A673 (cell line): ENCODE measurements at regions not wholly inside any gene's neighbourhood (a gene's known extent, or its start where the extent isn't known, plus 50 kb on each side); places are given as distances from the start of the nearest gene placed in this dataset.

Experiments used
- EZH2 ChIP-seq: fragments of 200-600 bp; sonication (generic); IDR thresholded peaks from 2 replicates; pipeline ENCODE4 v1.6.1; 2017; ENCODE audit warnings: borderline replicate concordance, low read depth, mild to moderate bottlenecking, mixed read lengths, antibody characterized with exemption, low read length; ENCODE audit not compliant: poor library complexity, severe bottlenecking
- TF ChIP-seq, protein P1 (sequence below): fragments of 300-800, 200-600 bp; sonication (generic); conservative IDR thresholded peaks from 2 replicates; pipeline ENCODE4 v1.5.1; 2017; ENCODE audit warnings: low read depth, mild to moderate bottlenecking, antibody characterized with exemption, low read length, moderate library complexity, mixed read lengths

DNA sequence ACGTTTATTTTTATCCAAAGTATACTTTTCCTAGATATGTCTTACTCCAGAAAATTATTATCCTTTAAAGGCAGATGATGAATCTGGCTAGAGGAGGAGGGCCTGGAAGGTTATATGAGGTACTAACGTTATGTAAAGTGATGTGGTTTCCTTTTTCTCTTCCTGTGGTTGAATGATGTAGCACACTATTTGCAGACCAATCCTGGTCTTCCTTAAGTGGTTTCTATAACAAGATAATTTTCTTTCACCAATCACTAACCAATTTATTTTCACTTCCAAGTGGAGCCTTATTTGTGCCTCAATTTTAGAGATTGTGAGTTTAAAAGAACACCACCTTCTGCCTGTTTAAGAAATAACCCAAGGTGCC is 154.6 kb upstream of the SOX4 start:
- TF ChIP-seq, protein P1, sequence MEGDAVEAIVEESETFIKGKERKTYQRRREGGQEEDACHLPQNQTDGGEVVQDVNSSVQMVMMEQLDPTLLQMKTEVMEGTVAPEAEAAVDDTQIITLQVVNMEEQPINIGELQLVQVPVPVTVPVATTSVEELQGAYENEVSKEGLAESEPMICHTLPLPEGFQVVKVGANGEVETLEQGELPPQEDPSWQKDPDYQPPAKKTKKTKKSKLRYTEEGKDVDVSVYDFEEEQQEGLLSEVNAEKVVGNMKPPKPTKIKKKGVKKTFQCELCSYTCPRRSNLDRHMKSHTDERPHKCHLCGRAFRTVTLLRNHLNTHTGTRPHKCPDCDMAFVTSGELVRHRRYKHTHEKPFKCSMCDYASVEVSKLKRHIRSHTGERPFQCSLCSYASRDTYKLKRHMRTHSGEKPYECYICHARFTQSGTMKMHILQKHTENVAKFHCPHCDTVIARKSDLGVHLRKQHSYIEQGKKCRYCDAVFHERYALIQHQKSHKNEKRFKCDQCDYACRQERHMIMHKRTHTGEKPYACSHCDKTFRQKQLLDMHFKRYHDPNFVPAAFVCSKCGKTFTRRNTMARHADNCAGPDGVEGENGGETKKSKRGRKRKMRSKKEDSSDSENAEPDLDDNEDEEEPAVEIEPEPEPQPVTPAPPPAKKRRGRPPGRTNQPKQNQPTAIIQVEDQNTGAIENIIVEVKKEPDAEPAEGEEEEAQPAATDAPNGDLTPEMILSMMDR, result no peak
- TF ChIP-seq EZH2, result no peak
